Natural killer cell (primary cell): ENCODE measurements at regions not wholly inside any gene's neighbourhood (a gene's known extent, or its start where the extent isn't known, plus 50 kb on each side); places are given as distances from the start of the nearest gene placed in this dataset.

Source experiments
- ATAC-seq, 3 donors: fragments of 150-1000 bp in 2 of 3; fragments of 200-7000 bp in 1 of 3; cut with Tn5 transposase; 1 replicate in 1 of 3; 2 replicates in 2 of 3; pipeline ENCODE4 v1.10.0; 2021; ENCODE audit warnings: mild to moderate bottlenecking in 2 of 3, moderate library complexity in 2 of 3
- DNase-seq, 2 donors: peaks; one replicate each; pipeline versions ENCODE4 v3.0.0 to v3.0.0-alpha.2; 2013 to 2021; ENCODE audit warnings: mixed read lengths in 1 of 2
- H3K27ac ChIP-seq: one replicate; pipeline ENCODE4 v1.5.1; 2013; ENCODE audit warnings: mild to moderate bottlenecking, low read length
- H3K27me3 ChIP-seq: one replicate; pipeline ENCODE4 v1.6.1; 2013; ENCODE audit warnings: low read length; ENCODE audit not compliant: control insufficient read depth, insufficient read depth
- H3K36me3 ChIP-seq: one replicate; pipeline ENCODE4 v1.6.1; 2013; ENCODE audit warnings: low read length; ENCODE audit not compliant: control insufficient read depth, insufficient read depth
- H3K4me1 ChIP-seq: one replicate; pipeline ENCODE4 v1.6.1; 2013; ENCODE audit warnings: low read length; ENCODE audit not compliant: control insufficient read depth, insufficient read depth
- H3K4me3 ChIP-seq: one replicate; pipeline ENCODE4 v1.5.1; 2013; ENCODE audit warnings: low read length
- H3K9me3 ChIP-seq: one replicate; pipeline ENCODE4 v1.6.1; 2013; ENCODE audit warnings: low read length; ENCODE audit not compliant: control insufficient read depth, insufficient read depth
- H3K27ac Mint-ChIP-seq, 2 donors: one replicate each; pipeline ENCODE4 v1.8.0; 2022; ENCODE audit warnings: mild to moderate bottlenecking in 2 of 2, mixed read lengths in 2 of 2, moderate library complexity in 1 of 2
- H3K27me3 Mint-ChIP-seq, 2 donors: one replicate each; pipeline ENCODE4 v1.8.0; 2022; ENCODE audit warnings: low read depth in 2 of 2, mixed read lengths in 2 of 2
- H3K36me3 Mint-ChIP-seq: one replicate; pipeline ENCODE4 v1.8.0; 2022; ENCODE audit warnings: mixed read lengths
- H3K4me1 Mint-ChIP-seq, 2 donors: one replicate each; pipeline ENCODE4 v1.8.0; 2022; ENCODE audit warnings: mixed read lengths in 2 of 2
- H3K4me3 Mint-ChIP-seq: one replicate; pipeline ENCODE4 v1.8.0; 2022; ENCODE audit warnings: mild to moderate bottlenecking, moderate library complexity, mixed read lengths
- H3K9me3 Mint-ChIP-seq, 2 donors: one replicate each; pipeline ENCODE4 v1.8.0; 2022; ENCODE audit warnings: mixed read lengths in 2 of 2
- CTCF ChIP-seq: fragments of 200-600 bp; IDR thresholded peaks from one replicate; pipeline ENCODE4 v1.8.0; 2022; ENCODE audit warnings: antibody characterized with exemption
- WGBS: methylation state at CpG from one replicate; pipeline ENCODE4 v1.1.7; 2013; ENCODE audit warnings: missing lambda C conversion rate; ENCODE audit not compliant: insufficient coverage; 5-methylcytosine and 5-hydroxymethylcytosine counted together
- intact Hi-C: fragments of 100-400 bp; cut with micrococcal nuclease; formaldehyde crosslinking; loops from one replicate; pipeline ENCODE4 v1.14.2; 2022

DNA sequence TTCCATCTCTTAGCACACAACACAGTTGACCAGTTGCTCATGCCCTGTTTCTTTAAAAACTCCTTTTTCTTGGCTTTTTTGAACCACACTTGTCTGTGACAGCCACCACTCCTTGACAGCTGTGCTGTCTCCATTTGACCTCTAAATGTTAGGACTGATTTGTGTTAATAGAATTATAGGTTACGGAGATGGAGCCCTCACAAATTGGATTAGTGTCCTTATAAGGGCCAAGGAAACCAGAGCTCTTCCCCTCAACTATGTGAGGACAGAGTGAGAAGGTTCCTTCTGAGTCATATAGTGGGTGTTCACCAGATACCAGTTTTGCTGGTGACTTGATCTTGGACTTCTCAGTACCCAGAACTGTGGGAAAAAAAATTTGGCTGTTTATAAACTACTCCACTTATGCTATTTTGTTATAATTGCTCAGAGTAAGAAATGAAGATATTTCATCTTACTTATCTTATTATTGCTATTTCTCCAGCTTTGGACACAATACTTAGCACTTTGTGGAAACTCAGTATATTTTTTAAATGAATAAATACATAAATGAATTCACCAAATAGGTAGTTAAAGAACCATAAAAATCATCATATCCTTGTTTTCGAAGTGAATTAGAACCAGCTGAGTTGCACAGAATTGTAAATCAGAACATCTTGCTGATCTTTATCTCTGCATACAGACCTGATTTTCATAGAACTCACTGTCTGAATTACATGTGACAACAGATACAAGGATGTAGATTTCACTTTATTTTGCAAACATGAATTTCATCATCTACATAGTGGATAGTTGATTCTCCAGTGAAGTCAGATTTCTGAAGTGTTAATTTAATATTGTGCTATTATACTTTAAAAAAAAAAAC lies 598.5 kb upstream of the IRAK1BP1 start:
- H3K27me3 ChIP-seq: no peaks in the 10 kb centered on the region
- H3K4me1 Mint-ChIP-seq: no peaks in the 10 kb centered on the region
- no peaks in the 10 kb centered on the region for H3K9me3 ChIP-seq
- no peaks in the 10 kb centered on the region for H3K27me3 Mint-ChIP-seq
- intact Hi-C loops: no loop called here
- no peak for DNase-seq
- WGBS: 73% methylated on average over 1 of the region's 2 CpGs
- H3K4me3 ChIP-seq: no peak overlapping the region
- no peak overlapping the region for H3K4me3 Mint-ChIP-seq
- no peak overlapping the region for H3K27ac Mint-ChIP-seq
- no peaks in the 10 kb centered on the region for H3K4me1 ChIP-seq
- H3K27ac ChIP-seq: no peak overlapping the region
- no peaks in the 10 kb centered on the region for H3K36me3 ChIP-seq
- ATAC-seq: no peak
- TF ChIP-seq CTCF: no peak
- H3K36me3 Mint-ChIP-seq: peaks cover 7% of the 10 kb centered on the region
- H3K9me3 Mint-ChIP-seq: peaks cover 6 to 12% of the 10 kb centered on the region in 2 donors

DNA sequence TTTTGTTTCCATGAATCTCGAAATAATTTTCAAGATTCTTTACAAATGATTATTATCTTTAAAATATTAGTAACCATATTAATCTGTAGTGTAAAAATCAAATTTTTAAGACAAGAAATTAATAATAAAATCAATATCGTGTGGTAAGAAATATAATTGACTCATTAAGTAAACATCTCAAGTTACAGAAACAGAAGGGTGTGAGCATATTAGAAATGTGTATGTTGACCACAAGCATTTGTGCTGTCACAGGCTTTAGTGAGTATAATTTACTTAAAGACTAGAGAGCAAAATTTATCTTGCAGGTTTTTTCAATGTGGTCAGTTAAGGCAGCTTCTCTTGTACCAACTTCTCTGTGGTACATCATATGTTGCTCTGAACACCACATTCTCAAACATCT lies 566.5 kb upstream of the IRAK1BP1 start:
- DNase-seq (no peak), ATAC-seq (no peak)
- Histone ChIP-seq H3K27ac (no peak overlapping the region), H3K36me3 (no peaks in the 10 kb centered on the region), H3K9me3 (no peaks in the 10 kb centered on the region), H3K27me3 (no peaks in the 10 kb centered on the region), H3K4me1 (no peaks in the 10 kb centered on the region), H3K4me3 (no peak overlapping the region)
- H3K36me3 Mint-ChIP-seq: no peaks in the 10 kb centered on the region
- intact Hi-C loops: no loop called here
- no peaks in the 10 kb centered on the region for H3K27me3 Mint-ChIP-seq
- TF ChIP-seq CTCF: no peak
- H3K9me3 Mint-ChIP-seq: peaks cover 13 to 15% of the 10 kb centered on the region in 2 donors
- H3K4me3 Mint-ChIP-seq: no peak overlapping the region
- H3K4me1 Mint-ChIP-seq: no peaks in the 10 kb centered on the region
- H3K27ac Mint-ChIP-seq: no peak overlapping the region
- no CpG with 5 or more reads among the region's 2 CpGs for WGBS

GRCh38 chr6:78302411-78302810 lies 564.9 kb upstream of the IRAK1BP1 start:
- WGBS: no CpG with 5 or more reads among the region's 1 CpG
- H3K4me3 ChIP-seq: no peak overlapping the region
- H3K27me3 ChIP-seq: no peaks in the 10 kb centered on the region
- no peaks in the 10 kb centered on the region for H3K36me3 ChIP-seq
- intact Hi-C loops: no loop called here
- no peak overlapping the region for H3K27ac ChIP-seq
- TF ChIP-seq CTCF: no peak
- Mint-ChIP-seq H3K36me3 (peaks cover 5% of the 10 kb centered on the region), H3K4me3 (no peak overlapping the region), H3K27me3 (no peaks in the 10 kb centered on the region), H3K9me3 (peaks cover 12 to 18% of the 10 kb centered on the region in 2 donors), H3K4me1 (no peaks in the 10 kb centered on the region), H3K27ac (no peak overlapping the region)
- DNase-seq (no peak), ATAC-seq (no peak)
- H3K4me1 ChIP-seq: no peaks in the 10 kb centered on the region
- no peaks in the 10 kb centered on the region for H3K9me3 ChIP-seq

- H3K27me3 ChIP-seq: no peaks in the 10 kb centered on the region
- H3K4me3 Mint-ChIP-seq: no peak overlapping the region
- no peak for DNase-seq
- no peak overlapping the region for H3K27ac Mint-ChIP-seq
- peaks cover 7% of the 10 kb centered on the region for H3K36me3 Mint-ChIP-seq
- no peak overlapping the region for H3K4me3 ChIP-seq
- intact Hi-C loops: no loop called here
- ATAC-seq: no peak
- no peak for TF ChIP-seq CTCF
- no peak overlapping the region for H3K27ac ChIP-seq
- H3K9me3 Mint-ChIP-seq: peaks cover 17 to 34% of the 10 kb centered on the region in 2 donors
- H3K4me1 ChIP-seq: no peaks in the 10 kb centered on the region
- H3K4me1 Mint-ChIP-seq: no peaks in the 10 kb centered on the region
- no peaks in the 10 kb centered on the region for H3K27me3 Mint-ChIP-seq
- peaks cover 4% of the 10 kb centered on the region for H3K9me3 ChIP-seq
- H3K36me3 ChIP-seq: no peaks in the 10 kb centered on the region
Measured at GRCh38 chr6:78308025-78308424, 559.3 kb upstream of the IRAK1BP1 start.
